ENCODE measurements at regions not wholly inside any gene's neighbourhood (a gene's known extent, or its start where the extent isn't known, plus 50 kb on each side); places are given as distances from the start of the nearest gene placed in this dataset.

DNA sequence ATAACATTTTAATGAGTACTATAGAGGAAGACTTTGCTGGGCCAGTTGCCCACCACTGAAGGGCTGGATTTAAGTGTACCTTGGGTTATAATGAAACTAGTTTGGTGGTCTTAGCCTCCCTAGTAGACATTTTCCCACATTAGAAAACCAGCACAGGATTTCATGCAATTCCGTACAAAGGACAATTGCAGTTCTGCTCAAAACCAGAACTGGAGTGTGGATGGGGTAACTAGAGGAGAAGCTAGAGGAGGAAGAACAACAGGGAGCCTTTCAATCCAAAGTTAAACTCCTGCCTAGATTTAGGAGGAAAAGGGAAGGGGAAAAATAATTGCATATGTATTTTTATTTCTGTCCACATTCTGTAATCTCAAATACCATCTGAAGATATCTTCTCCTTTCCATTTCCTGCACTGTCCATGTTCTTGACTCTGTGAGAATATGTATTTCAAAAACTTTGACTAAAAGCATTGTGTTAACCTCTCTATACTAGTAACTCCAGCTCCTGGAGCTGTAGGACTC is 97.5 kb upstream of the SSBP2 start:
- no peaks in the 10 kb centered on the region for H3K9me3 ChIP-seq (ENCODE audit: control insufficient read depth in 2 of 3, low read length in 3 of 3)
- Mint-ChIP-seq H3K27ac (no peak overlapping the region), H3K27me3 (peaks cover 0 to 6% (median 0%) of the 10 kb centered on the region in 5 donors), H3K9me3 (no peaks in the 10 kb centered on the region), H3K36me3 (peaks cover 0 to 4% (median 0%) of the 10 kb centered on the region in 5 donors), H3K4me3 (no peak overlapping the region), H3K4me1 (peaks cover 20 to 49% (median 38%) of the 10 kb centered on the region in 7 donors)
- H3K4me3 ChIP-seq (ENCODE audit: low read length) = no peak overlapping the region
- H3K4me1 ChIP-seq (ENCODE audit: control insufficient read depth in 2 of 2, insufficient read depth in 2 of 2, low read length in 2 of 2) = peaks cover 18 to 22% of the 10 kb centered on the region in 2 donors
- ChIA-PET POLR2A (interaction anchor here (7.5 kb wide), 1 partner anchor 97 kb away, joined by 172 read pairs; the partner anchor contains the start of gene SSBP2), CTCF (no interaction called here)
- intact Hi-C loops (cut with micrococcal nuclease) = no loop called here
- DNase-seq (no peak), ATAC-seq (no peak)
- no peaks in the 10 kb centered on the region for H3K36me3 ChIP-seq (ENCODE audit: control insufficient read depth in 2 of 3, insufficient read depth in 3 of 3, low read length in 3 of 3)
- H3K27ac ChIP-seq (ENCODE audit: low read depth, low read length) = no peak overlapping the region
- no peaks in the 10 kb centered on the region for H3K27me3 ChIP-seq (ENCODE audit: control insufficient read depth in 2 of 2, insufficient read depth in 2 of 2, low read length in 2 of 2)

DNA sequence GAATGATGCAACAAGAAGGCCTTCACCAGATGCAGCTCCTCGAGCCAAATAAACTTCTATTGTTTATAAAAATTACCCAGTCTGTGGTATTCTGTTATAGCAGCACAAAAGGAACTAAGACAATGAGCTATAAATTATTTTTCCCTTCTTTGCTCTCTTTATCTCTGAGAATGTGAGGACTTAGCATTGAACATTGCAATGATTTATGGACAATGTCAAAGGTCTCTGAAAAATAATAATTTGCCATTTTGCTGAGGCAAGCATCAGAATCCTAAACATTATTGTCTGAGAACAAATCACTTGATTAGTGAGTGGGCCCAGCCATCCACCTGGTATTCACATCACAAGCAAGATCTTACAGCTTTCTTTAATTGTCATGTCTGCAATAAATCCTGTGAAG is 95.4 kb upstream of the SSBP2 start:
- POLR2A ChIA-PET = interaction anchor here (0.6 to 1.5 kb wide), 2 partner anchors 95 to 382 kb away, joined by 3 to 4 read pairs; partner anchors contain the start of gene SSBP2
- CTCF ChIA-PET = no interaction called here
- H3K27ac Mint-ChIP-seq = no peak overlapping the region
- no peak overlapping the region for H3K4me3 ChIP-seq (ENCODE audit: low read length)
- peaks cover 7 to 14% of the 10 kb centered on the region in 2 donors for H3K4me1 ChIP-seq (ENCODE audit: control insufficient read depth in 2 of 2, insufficient read depth in 2 of 2, low read length in 2 of 2)
- H3K9me3 Mint-ChIP-seq = no peaks in the 10 kb centered on the region
- no peak overlapping the region for H3K27ac ChIP-seq (ENCODE audit: low read depth, low read length)
- H3K4me3 Mint-ChIP-seq = no peak overlapping the region
- H3K4me1 Mint-ChIP-seq = peaks cover 13 to 30% (median 24%) of the 10 kb centered on the region in 7 donors
- H3K36me3 ChIP-seq (ENCODE audit: control insufficient read depth in 2 of 3, insufficient read depth in 3 of 3, low read length in 3 of 3) = no peaks in the 10 kb centered on the region
- H3K9me3 ChIP-seq (ENCODE audit: control insufficient read depth in 2 of 3, low read length in 3 of 3) = no peaks in the 10 kb centered on the region
- peaks cover 0 to 4% (median 0%) of the 10 kb centered on the region in 5 donors for H3K36me3 Mint-ChIP-seq
- ATAC-seq = no peak
- no peaks in the 10 kb centered on the region for H3K27me3 ChIP-seq (ENCODE audit: control insufficient read depth in 2 of 2, insufficient read depth in 2 of 2, low read length in 2 of 2)
- no peak for DNase-seq
- peaks cover 0 to 6% (median 0%) of the 10 kb centered on the region in 5 donors for H3K27me3 Mint-ChIP-seq
- intact Hi-C loops (cut with micrococcal nuclease) = no loop called here

DNA sequence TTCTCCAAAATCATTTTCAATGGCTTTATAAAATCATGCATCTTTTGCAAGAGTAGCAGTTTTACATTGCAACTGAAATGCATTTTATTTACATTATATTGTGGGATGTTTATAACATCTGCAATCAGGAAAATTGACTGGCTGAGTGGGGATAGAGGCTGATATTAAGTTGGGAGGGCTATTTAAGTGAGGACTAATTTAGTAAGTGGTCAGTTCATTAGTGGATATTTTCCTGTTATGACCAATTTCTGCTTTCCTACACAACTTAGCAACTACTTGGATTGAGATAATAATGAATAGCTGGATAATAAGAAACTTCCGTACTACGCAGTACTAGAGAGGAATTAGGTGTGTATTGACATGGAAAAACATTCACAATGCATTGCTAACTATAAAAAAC is 92.9 kb upstream of the SSBP2 start:
- ATAC-seq (no peak), DNase-seq (no peak)
- POLR2A ChIA-PET = no interaction called here
- intact Hi-C loops (cut with micrococcal nuclease) = no loop called here
- no peaks in the 10 kb centered on the region for H3K27me3 ChIP-seq (ENCODE audit: control insufficient read depth in 2 of 2, insufficient read depth in 2 of 2, low read length in 2 of 2)
- peaks cover 0 to under 1% of the 10 kb centered on the region in 2 donors for H3K4me1 ChIP-seq (ENCODE audit: control insufficient read depth in 2 of 2, insufficient read depth in 2 of 2, low read length in 2 of 2)
- no peak overlapping the region for H3K4me3 ChIP-seq (ENCODE audit: low read length)
- Mint-ChIP-seq H3K9me3 (no peaks in the 10 kb centered on the region), H3K27ac (no peak overlapping the region), H3K27me3 (peaks cover 0 to 6% (median 0%) of the 10 kb centered on the region in 5 donors), H3K4me1 (peaks cover 0 to 10% (median 5%) of the 10 kb centered on the region in 7 donors), H3K4me3 (no peak overlapping the region), H3K36me3 (peaks cover 0 to 4% (median 0%) of the 10 kb centered on the region in 5 donors)
- CTCF ChIA-PET = no interaction called here
- H3K9me3 ChIP-seq (ENCODE audit: control insufficient read depth in 2 of 3, low read length in 3 of 3) = no peaks in the 10 kb centered on the region
- no peak overlapping the region for H3K27ac ChIP-seq (ENCODE audit: low read depth, low read length)
- H3K36me3 ChIP-seq (ENCODE audit: control insufficient read depth in 2 of 3, insufficient read depth in 3 of 3, low read length in 3 of 3) = no peaks in the 10 kb centered on the region

DNA sequence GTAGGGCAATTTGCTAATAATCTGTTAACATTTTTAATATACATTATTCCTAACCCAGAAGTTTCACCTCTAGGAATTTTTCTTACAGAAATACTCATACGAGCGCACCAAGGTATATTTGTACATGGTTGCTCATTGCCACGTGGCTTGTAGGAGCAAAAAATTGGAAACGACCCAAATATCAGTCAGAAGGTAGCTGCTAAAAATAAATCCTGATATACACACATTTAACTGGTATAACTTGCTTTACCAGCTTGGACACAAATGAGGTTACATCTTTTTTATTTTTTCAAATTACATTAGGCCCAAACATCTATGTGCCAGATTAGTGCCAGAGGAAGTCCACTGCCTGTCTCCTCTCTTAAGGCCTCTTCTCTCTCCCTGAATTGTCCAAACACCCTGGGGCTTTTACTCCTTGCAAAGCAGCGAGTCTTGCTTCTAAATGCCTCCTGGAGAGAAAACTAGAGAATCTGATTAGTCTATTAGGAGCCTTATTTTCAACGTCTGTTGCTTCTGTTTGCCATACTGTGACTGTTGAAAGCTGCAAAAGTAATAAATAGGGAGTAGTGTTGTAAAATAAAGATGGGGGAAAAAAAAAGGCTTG is 92.0 kb upstream of the SSBP2 start:
- no peak overlapping the region for H3K4me3 ChIP-seq (ENCODE audit: low read length)
- H3K9me3 Mint-ChIP-seq = no peaks in the 10 kb centered on the region
- peaks cover 0 to 3% (median 0%) of the 10 kb centered on the region in 5 donors for H3K36me3 Mint-ChIP-seq
- POLR2A ChIA-PET = interaction anchor here (0.7 to 0.8 kb wide), 2 partner anchors 89 to 92 kb away, joined by 3 to 4 read pairs; partner anchors contain the start of gene SSBP2
- peaks cover 0 to 8% of the 10 kb centered on the region in 2 donors for H3K4me1 ChIP-seq (ENCODE audit: control insufficient read depth in 2 of 2, insufficient read depth in 2 of 2, low read length in 2 of 2)
- H3K27ac ChIP-seq (ENCODE audit: low read depth, low read length) = no peak overlapping the region
- H3K27me3 ChIP-seq (ENCODE audit: control insufficient read depth in 2 of 2, insufficient read depth in 2 of 2, low read length in 2 of 2) = no peaks in the 10 kb centered on the region
- intact Hi-C loops (cut with micrococcal nuclease) = no loop called here
- ATAC-seq (no peak), DNase-seq (no peak)
- H3K4me3 Mint-ChIP-seq = no peak overlapping the region
- no peaks in the 10 kb centered on the region for H3K36me3 ChIP-seq (ENCODE audit: control insufficient read depth in 2 of 3, insufficient read depth in 3 of 3, low read length in 3 of 3)
- no peaks in the 10 kb centered on the region for H3K9me3 ChIP-seq (ENCODE audit: control insufficient read depth in 2 of 3, low read length in 3 of 3)
- peaks cover 0 to 6% (median 0%) of the 10 kb centered on the region in 5 donors for H3K27me3 Mint-ChIP-seq
- peaks cover 3 to 12% (median 8%) of the 10 kb centered on the region in 7 donors for H3K4me1 Mint-ChIP-seq
- H3K27ac Mint-ChIP-seq = no peak overlapping the region
- CTCF ChIA-PET = no interaction called here

DNA sequence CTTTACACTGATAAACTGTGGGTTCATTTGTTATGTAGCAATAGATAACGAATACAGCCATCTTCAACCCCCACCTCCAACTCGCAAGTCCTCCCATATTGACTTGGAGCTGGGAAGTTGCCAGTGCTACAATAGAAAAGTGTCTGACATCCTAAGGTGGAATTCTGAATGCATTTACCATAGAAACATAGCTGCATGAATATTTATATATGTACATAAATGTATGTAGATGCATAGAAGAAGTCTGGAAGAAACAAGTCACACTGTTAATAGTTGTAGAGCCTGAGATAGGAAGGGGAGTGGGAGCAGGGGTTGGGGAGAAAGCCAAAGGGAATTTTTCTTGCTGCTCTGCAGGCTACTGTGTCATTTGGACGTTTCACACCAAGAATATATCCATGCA is 88.1 kb upstream of the SSBP2 start:
- intact Hi-C loops (cut with micrococcal nuclease) = loop anchor here (2.0 to 5.0 kb wide), 4 partner anchors 47 to 386 kb away; no protein-coding TSS in a partner anchor
- H3K36me3 Mint-ChIP-seq = peaks cover 0 to under 1% (median 0%) of the 10 kb centered on the region in 5 donors
- no peak overlapping the region for H3K27ac ChIP-seq (ENCODE audit: low read depth, low read length)
- DNase-seq (no peak), ATAC-seq (no peak)
- ChIA-PET CTCF (interaction anchor here (1.2 to 2.6 kb wide), 7 partner anchors 12 to 336 kb away, joined by 3 to 20 read pairs (median 5); no protein-coding TSS in a partner anchor), POLR2A (interaction anchor here (0.6 to 3.5 kb wide), 5 partner anchors 9 to 137 kb away, joined by 3 to 24 read pairs (median 4); partner anchors contain the start of gene SSBP2)
- H3K4me3 ChIP-seq (ENCODE audit: low read length) = no peak overlapping the region
- H3K4me1 ChIP-seq (ENCODE audit: control insufficient read depth in 2 of 2, insufficient read depth in 2 of 2, low read length in 2 of 2) = peaks cover 0 to 8% of the 10 kb centered on the region in 2 donors
- H3K9me3 ChIP-seq (ENCODE audit: control insufficient read depth in 2 of 3, low read length in 3 of 3) = no peaks in the 10 kb centered on the region
- H3K27me3 Mint-ChIP-seq = peaks cover 0 to 7% (median 0%) of the 10 kb centered on the region in 5 donors
- no peaks in the 10 kb centered on the region for H3K9me3 Mint-ChIP-seq
- no peaks in the 10 kb centered on the region for H3K36me3 ChIP-seq (ENCODE audit: control insufficient read depth in 2 of 3, insufficient read depth in 3 of 3, low read length in 3 of 3)
- no peaks in the 10 kb centered on the region for H3K27me3 ChIP-seq (ENCODE audit: control insufficient read depth in 2 of 2, insufficient read depth in 2 of 2, low read length in 2 of 2)
- H3K4me1 Mint-ChIP-seq = peaks cover 4 to 12% (median 8%) of the 10 kb centered on the region in 7 donors
- no peak overlapping the region for H3K4me3 Mint-ChIP-seq
- peak overlapping the region in 1 of 9 donors; percentile 10 for H3K27ac Mint-ChIP-seq

DNA sequence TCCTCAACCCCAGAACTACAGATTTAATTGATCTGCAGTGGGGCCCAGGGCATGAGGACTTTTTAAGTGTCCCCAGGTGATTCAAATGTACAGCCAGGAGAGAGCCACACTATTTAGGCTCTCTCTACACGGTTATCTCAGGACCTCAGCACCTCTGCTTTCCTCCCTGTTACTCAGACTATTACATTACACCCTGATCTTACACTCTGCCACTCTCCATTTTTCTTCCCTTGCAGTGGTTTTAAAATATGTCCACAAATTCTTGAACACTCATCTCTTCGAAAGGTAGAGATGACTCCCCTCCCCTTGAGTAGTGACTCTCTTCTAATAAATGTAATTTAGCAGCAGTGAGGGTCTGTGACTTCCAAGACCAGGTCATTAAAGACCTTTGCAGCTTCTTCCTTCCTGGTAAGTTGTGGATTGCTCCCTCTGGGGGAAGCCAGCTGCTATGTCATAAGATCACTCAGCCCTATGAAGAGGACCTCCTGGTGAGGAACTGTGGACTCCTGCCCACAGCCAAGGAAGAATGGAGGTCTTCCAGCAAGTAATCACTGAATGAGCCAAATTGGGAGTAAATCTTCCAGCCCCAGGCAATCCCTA is 87.5 kb upstream of the SSBP2 start:
- Mint-ChIP-seq H3K9me3 (no peaks in the 10 kb centered on the region), H3K27ac (peak overlapping the region in 4 of 9 donors; percentile 1 to 51 (median 6)), H3K27me3 (peaks cover 0 to 3% (median 0%) of the 10 kb centered on the region in 5 donors), H3K4me1 (peaks cover 4 to 12% (median 8%) of the 10 kb centered on the region in 7 donors), H3K36me3 (peaks cover 0 to 4% (median 0%) of the 10 kb centered on the region in 5 donors), H3K4me3 (no peak overlapping the region)
- no peaks in the 10 kb centered on the region for H3K27me3 ChIP-seq (ENCODE audit: control insufficient read depth in 2 of 2, insufficient read depth in 2 of 2, low read length in 2 of 2)
- DNase-seq (peak in 6 of 9 donors; percentile 24 to 50 (median 41)), ATAC-seq (peak; percentile 87)
- intact Hi-C loops (cut with micrococcal nuclease) = loop anchor here (1.0 to 5.0 kb wide), 10 partner anchors 13 to 413 kb away; partner anchors contain the start of gene SSBP2 (in 1 of the 2)
- POLR2A ChIA-PET = interaction anchor here (1.0 to 3.5 kb wide), 3 partner anchors 9 to 87 kb away, joined by 3 to 24 read pairs (median 16); partner anchors contain the start of gene SSBP2
- no peaks in the 10 kb centered on the region for H3K36me3 ChIP-seq (ENCODE audit: control insufficient read depth in 2 of 3, insufficient read depth in 3 of 3, low read length in 3 of 3)
- no peaks in the 10 kb centered on the region for H3K9me3 ChIP-seq (ENCODE audit: control insufficient read depth in 2 of 3, low read length in 3 of 3)
- CTCF ChIA-PET = interaction anchor here (0.6 to 2.6 kb wide), 14 partner anchors 13 to 412 kb away, joined by 3 to 20 read pairs (median 4); partner anchors contain the start of gene SSBP2
- no peak overlapping the region for H3K4me3 ChIP-seq (ENCODE audit: low read length)
- peaks cover 0 to 8% of the 10 kb centered on the region in 2 donors for H3K4me1 ChIP-seq (ENCODE audit: control insufficient read depth in 2 of 2, insufficient read depth in 2 of 2, low read length in 2 of 2)
- H3K27ac ChIP-seq (ENCODE audit: low read depth, low read length) = no peak overlapping the region
